IMR-90 (cell line): ENCODE measurements at regions not wholly inside any gene's neighbourhood (a gene's known extent, or its start where the extent isn't known, plus 50 kb on each side); places are given as distances from the start of the nearest gene placed in this dataset.

Experiments
- ATAC-seq: fragments of 200-7000 bp; cut with Tn5 transposase; 2 replicates; pipeline ENCODE4 v1.9.1; 2020; ENCODE audit warnings: low read depth, mild to moderate bottlenecking, moderate library complexity
- BruUV-seq: library from RNA; stranded (reverse); fragments of 400-500 nt; replicated peaks from 2 replicates; lab custom pipeline; 2021; lab: Mats Ljungman, UMichigan
- CTCF ChIA-PET: fragments of 300-600 bp; formaldehyde crosslinking; extraction: SDS; loops from one replicate; lab custom pipeline; 2021; ENCODE audit warnings: antibody characterized with exemption; lab: Yijun Ruan, JAX
- POLR2A ChIA-PET: fragments of 300-600 bp; sonication (Branson Sonifier 250); formaldehyde crosslinking; loops from one replicate; lab custom pipeline; 2022; ENCODE audit warnings: antibody characterized with exemption; ENCODE audit not compliant: unreplicated experiment; lab: Charles Lee
- DNase-seq: peaks from one replicate; pipeline ENCODE4 v3.0.0; 2013
- H2AFZ ChIP-seq: replicated peaks from 2 replicates; pipeline ENCODE3; 2013; ENCODE audit warnings: low read length, mild to moderate bottlenecking; ENCODE audit not compliant: poor library complexity
- H2AK5ac ChIP-seq: 2 replicates; pipeline ENCODE4 v1.6.1; 2013; ENCODE audit warnings: low read depth, low read length, inconsistent platforms
- H2AK9ac ChIP-seq: replicated peaks from 2 replicates; pipeline ENCODE3; 2013; ENCODE audit warnings: mild to moderate bottlenecking, low read depth, low read length, moderate library complexity; ENCODE audit not compliant: poor library complexity
- H2BK120ac ChIP-seq: 2 replicates; pipeline ENCODE4 v1.6.1; 2013; ENCODE audit warnings: low read depth, low read length, inconsistent platforms
- H2BK15ac ChIP-seq: 3 replicates; pipeline ENCODE4 v1.6.1; 2013; ENCODE audit warnings: low read depth, low read length, inconsistent platforms
- H2BK20ac ChIP-seq: 2 replicates; pipeline ENCODE4 v1.6.1; 2013; ENCODE audit warnings: low read depth, mild to moderate bottlenecking, inconsistent platforms, low read length, moderate library complexity
- H2BK5ac ChIP-seq: 2 replicates; pipeline ENCODE4 v1.6.1; 2013; ENCODE audit warnings: mild to moderate bottlenecking, low read depth, low read length, inconsistent platforms; ENCODE audit not compliant: poor library complexity, severe bottlenecking
- H3K14ac ChIP-seq: replicated peaks from 2 replicates; pipeline ENCODE4 v1.6.1; 2013; ENCODE audit warnings: low read depth, low read length, inconsistent platforms
- H3K18ac ChIP-seq: 2 replicates; pipeline ENCODE4 v1.6.1; 2013; ENCODE audit warnings: low read depth, low read length, control low read depth
- H3K23ac ChIP-seq: 2 replicates; pipeline ENCODE4 v1.6.1; 2013; ENCODE audit warnings: low read depth, low read length, inconsistent platforms
- H3K27ac ChIP-seq: 2 replicates; pipeline ENCODE4 v1.5.1; 2013; ENCODE audit warnings: mild to moderate bottlenecking, control low read depth, low read length; ENCODE audit not compliant: insufficient read depth
- H3K27me3 ChIP-seq: 2 replicates; pipeline ENCODE4 v1.6.1; 2013; ENCODE audit warnings: low read length; ENCODE audit not compliant: control insufficient read depth, insufficient read depth
- H3K36me3 ChIP-seq: 2 replicates; pipeline ENCODE4 v1.6.1; 2013; ENCODE audit warnings: low read length, mixed read lengths; ENCODE audit not compliant: control insufficient read depth, insufficient read depth
- H3K4ac ChIP-seq: 2 replicates; pipeline ENCODE4 v1.6.1; 2013; ENCODE audit warnings: low read depth, low read length, inconsistent platforms
- H3K4me1 ChIP-seq: 2 replicates; pipeline ENCODE4 v1.6.1; 2013; ENCODE audit warnings: low read length, mixed read lengths; ENCODE audit not compliant: control insufficient read depth, insufficient read depth
- H3K4me2 ChIP-seq: 2 replicates; pipeline ENCODE4 v1.6.1; 2013; ENCODE audit warnings: low read depth, mild to moderate bottlenecking, control low read depth, low read length, moderate library complexity
- H3K4me3 ChIP-seq: 2 replicates; pipeline ENCODE4 v1.5.1; 2013; ENCODE audit warnings: low read depth, mild to moderate bottlenecking, control low read depth, low read length, moderate library complexity; ENCODE audit not compliant: insufficient read depth
- H3K56ac ChIP-seq: 2 replicates; pipeline ENCODE4 v1.6.1; 2013; ENCODE audit warnings: low read length, inconsistent platforms; ENCODE audit not compliant: insufficient read depth; ENCODE audit errors: extremely low read depth
- H3K79me1 ChIP-seq, 2 experiments: 2 replicates each; pipeline ENCODE4 v1.6.1; 2013; ENCODE audit warnings: low read length in 2 of 2, inconsistent platforms in 1 of 2, low read depth in 1 of 2
- H3K9ac ChIP-seq: 2 replicates; pipeline ENCODE4 v1.6.1; 2013; ENCODE audit warnings: low read depth, low read length, control low read depth
- H3K9me1 ChIP-seq: 2 replicates; pipeline ENCODE4 v1.6.1; 2013; ENCODE audit warnings: low read length, inconsistent platforms; ENCODE audit not compliant: insufficient read depth
- H3K9me3 ChIP-seq: 2 replicates; pipeline ENCODE4 v1.6.1; 2013; ENCODE audit warnings: low read length; ENCODE audit not compliant: control insufficient read depth, insufficient read depth
- H4K20me1 ChIP-seq: 2 replicates; pipeline ENCODE4 v1.6.1; 2013; ENCODE audit warnings: low read length, inconsistent platforms; ENCODE audit not compliant: insufficient read depth
- H4K5ac ChIP-seq: 2 replicates; pipeline ENCODE4 v1.6.1; 2013; ENCODE audit warnings: mild to moderate bottlenecking, low read depth, low read length, control low read depth
- H4K8ac ChIP-seq, 2 experiments: 2 replicates each; pipeline ENCODE4 v1.6.1; 2013; ENCODE audit warnings: low read depth in 2 of 2, low read length in 2 of 2, control low read depth in 1 of 2, inconsistent platforms in 1 of 2
- H4K91ac ChIP-seq: 2 replicates; pipeline ENCODE4 v1.6.1; 2013; ENCODE audit warnings: low read depth, low read length, inconsistent platforms; ENCODE audit not compliant: insufficient read depth
- BHLHE40 ChIP-seq: fragments of 150-350 bp; IDR thresholded peaks from 2 replicates; pipeline ENCODE4 v1.6.1; 2016; ENCODE audit warnings: mild to moderate bottlenecking, low read depth, low read length
- CEBPB ChIP-seq: IDR thresholded peaks from 2 replicates; pipeline ENCODE4 v1.6.1; 2012; ENCODE audit warnings: low read depth, low read length, improper control_type of control experiment
- CHD1 ChIP-seq: IDR thresholded peaks from 2 replicates; pipeline ENCODE4 v1.6.1; 2012; ENCODE audit warnings: low read depth, low read length, improper control_type of control experiment
- CTCF ChIP-seq: conservative IDR thresholded peaks from 2 replicates; pipeline ENCODE4 v1.5.1; 2012; ENCODE audit warnings: mild to moderate bottlenecking, low read depth, low read length, improper control_type of control experiment
- ELK1 ChIP-seq: fragments of 150-350 bp; IDR thresholded peaks from 2 replicates; pipeline ENCODE4 v1.6.1; 2016; ENCODE audit warnings: low read depth, mild to moderate bottlenecking, low read length, moderate library complexity, borderline replicate concordance
- FOS ChIP-seq: fragments of 150-350 bp; IDR thresholded peaks from 2 replicates; pipeline ENCODE4 v1.6.1; 2016; ENCODE audit warnings: low read depth, low read length
- MAFK ChIP-seq: IDR thresholded peaks from 2 replicates; pipeline ENCODE4 v1.6.1; 2012; ENCODE audit warnings: low read depth, low read length, improper control_type of control experiment
- MAZ ChIP-seq: IDR thresholded peaks from 2 replicates; pipeline ENCODE4 v1.6.1; 2012; ENCODE audit warnings: low read depth, mild to moderate bottlenecking, low read length, improper control_type of control experiment, moderate library complexity, borderline replicate concordance
- MXI1 ChIP-seq: IDR thresholded peaks from 2 replicates; pipeline ENCODE4 v1.6.1; 2012; ENCODE audit warnings: low read depth, mild to moderate bottlenecking, low read length, moderate library complexity, borderline replicate concordance
- NFE2L2 ChIP-seq: fragments of 150-350 bp; IDR thresholded peaks from 2 replicates; pipeline ENCODE4 v1.6.1; 2016; ENCODE audit warnings: low read depth, mild to moderate bottlenecking, low read length
- POLR2A ChIP-seq: IDR thresholded peaks from 2 replicates; pipeline ENCODE4 v1.6.1; 2012; ENCODE audit warnings: mild to moderate bottlenecking, low read depth, low read length
- RCOR1 ChIP-seq: IDR thresholded peaks from 2 replicates; pipeline ENCODE4 v1.6.1; 2012; ENCODE audit warnings: mild to moderate bottlenecking, low read length, improper control_type of control experiment; ENCODE audit not compliant: insufficient replicate concordance
- RFX5 ChIP-seq: IDR thresholded peaks from 2 replicates; pipeline ENCODE4 v1.8.0; 2012; ENCODE audit warnings: low read depth, mild to moderate bottlenecking, low read length, moderate library complexity
- SMC3 ChIP-seq: fragments of 150-350 bp; IDR thresholded peaks from 2 replicates; pipeline ENCODE4 v1.6.1; 2016; ENCODE audit warnings: low read depth, mild to moderate bottlenecking, antibody characterized with exemption, low read length, moderate library complexity
- USF2 ChIP-seq: fragments of 150-350 bp; IDR thresholded peaks from 2 replicates; pipeline ENCODE4 v1.6.1; 2017; ENCODE audit warnings: mild to moderate bottlenecking, antibody characterized with exemption, low read length, low read depth
- WGBS, 2 experiments: methylation state at CpG; one replicate each; pipeline versions ENCODE4 v1.1.5 to v1.1.7; 2013; ENCODE audit warnings: missing lambda C conversion rate in 2 of 2; ENCODE audit not compliant: insufficient read length in 1 of 2; ENCODE audit errors: extremely low coverage in 2 of 2; 5-methylcytosine and 5-hydroxymethylcytosine counted together
- dilution Hi-C: fragments of 300-500 bp; cut with HindIII; formaldehyde crosslinking; loops from one replicate; pipeline ENCODE4 v1.14.3; 2018; ENCODE audit warnings: low sequenced_read_pairs; ENCODE audit not compliant: unreplicated experiment
- in situ Hi-C: fragments of 300-500 bp; cut with MboI; formaldehyde crosslinking; loops from 3 replicates; pipeline ENCODE4 v1.14.3; 2019; ENCODE audit warnings: low sequenced_read_pairs, inconsistent platforms, mixed read lengths
- intact Hi-C: fragments of 100-400 bp; cut with micrococcal nuclease; formaldehyde crosslinking; loops from 2 replicates; pipeline ENCODE4 v1.10.0; 2022

- no peak overlapping the region for H2BK5ac ChIP-seq
- H2BK120ac ChIP-seq, result no peak overlapping the region
- H3K56ac ChIP-seq, result no peak overlapping the region
- DNase-seq (no peak), ATAC-seq (no peak)
- CTCF ChIA-PET, result interaction anchor here (1.0 kb wide), 1 partner anchor 364 kb away, joined by 3 read pairs; no protein-coding TSS in a partner anchor
- TF ChIP-seq BHLHE40 (no peak), CTCF (no peak), FOS (no peak), ELK1 (no peak), CHD1 (no peak), MXI1 (no peak), SMC3 (no peak), MAZ (no peak), MAFK (no peak), NFE2L2 (no peak), RFX5 (no peak), RCOR1 (no peak), CEBPB (no peak), USF2 (no peak), POLR2A (no peak)
- H2BK15ac ChIP-seq, result no peak overlapping the region
- H3K4me2 ChIP-seq, result no peak overlapping the region
- no peak overlapping the region for H3K14ac ChIP-seq
- no peak overlapping the region for H3K4ac ChIP-seq
- no peak overlapping the region for H2AK9ac ChIP-seq
- H3K79me1 ChIP-seq, result no peaks in the 10 kb centered on the region
- H2AK5ac ChIP-seq, result no peak overlapping the region
- no TSS peak for BruUV-seq
- H3K27me3 ChIP-seq, result no peaks in the 10 kb centered on the region
- WGBS, 2 experiments, result no CpG with 5 or more reads among the region's 2 CpGs
- intact Hi-C loops (no loop called here), dilution Hi-C loops (no loop called here), in situ Hi-C loops (no loop called here)
- H4K91ac ChIP-seq, result no peak overlapping the region
- H2AFZ ChIP-seq, result no peak overlapping the region
- H3K36me3 ChIP-seq, result no peaks in the 10 kb centered on the region
- H3K9me3 ChIP-seq, result no peaks in the 10 kb centered on the region
- H3K4me3 ChIP-seq, result no peak overlapping the region
- POLR2A ChIA-PET, result no interaction called here
- no peak overlapping the region for H3K27ac ChIP-seq
- no peaks in the 10 kb centered on the region for H3K4me1 ChIP-seq
- H3K9ac ChIP-seq, result no peak overlapping the region
- no peak overlapping the region for H3K18ac ChIP-seq
- no peak overlapping the region for H3K23ac ChIP-seq
- no peaks in the 10 kb centered on the region for H4K20me1 ChIP-seq
- H4K8ac ChIP-seq, result no peak overlapping the region
- no peak overlapping the region for H4K5ac ChIP-seq
- H2BK20ac ChIP-seq, result no peak overlapping the region
- H3K9me1 ChIP-seq, result no peaks in the 10 kb centered on the region
Measured at GRCh38 chr11:56885854-56886253, 102.9 kb upstream of the OR5AK2 start.
